T-helper 17 cell (primary cell): ENCODE measurements at regions not wholly inside any gene's neighbourhood (a gene's known extent, or its start where the extent isn't known, plus 50 kb on each side); places are given as distances from the start of the nearest gene placed in this dataset.

ENCODE experiments used
- ATAC-seq: fragments of 150-1000 bp; cut with Tn5 transposase; 2 replicates; pipeline ENCODE4 v1.10.0; 2021; ENCODE audit warnings: mild to moderate bottlenecking, moderate library complexity
- DNase-seq, 3 donors: peaks; one replicate each; pipeline versions ENCODE4 v3.0.0 to v3.0.0-alpha.2; 2020 to 2021
- H3K9me3 ChIP-seq: one replicate; pipeline ENCODE4 v1.7.0; 2013; ENCODE audit warnings: low read length, mild to moderate bottlenecking; ENCODE audit not compliant: control insufficient read depth, poor library complexity, severe bottlenecking
- H3K27ac Mint-ChIP-seq: one replicate; pipeline ENCODE4 v1.8.0; 2022; ENCODE audit warnings: mild to moderate bottlenecking, moderate library complexity, mixed read lengths
- H3K27me3 Mint-ChIP-seq: one replicate; pipeline ENCODE4 v1.8.0; 2022; ENCODE audit warnings: mixed read lengths
- H3K36me3 Mint-ChIP-seq: one replicate; pipeline ENCODE4 v1.8.0; 2022; ENCODE audit warnings: low read depth, mixed read lengths
- H3K4me1 Mint-ChIP-seq: one replicate; pipeline ENCODE4 v1.8.0; 2022; ENCODE audit warnings: mild to moderate bottlenecking, mixed read lengths
- H3K4me3 Mint-ChIP-seq: one replicate; pipeline ENCODE4 v1.8.0; 2022; ENCODE audit warnings: mild to moderate bottlenecking, moderate library complexity, mixed read lengths

- Mint-ChIP-seq H3K36me3 (peaks cover 5% of the 10 kb centered on the region), H3K27me3 (peaks cover 33% of the 10 kb centered on the region), H3K4me1 (no peaks in the 10 kb centered on the region), H3K27ac (no peak overlapping the region), H3K4me3 (no peak overlapping the region)
- DNase-seq (no peak), ATAC-seq (no peak)
- H3K9me3 ChIP-seq, result no peaks in the 10 kb centered on the region
Measured at GRCh38 chr1:38466487-38466886, 393.1 kb downstream of the RRAGC start.

- DNase-seq, result no peak
- Mint-ChIP-seq H3K27ac (no peak overlapping the region), H3K36me3 (peaks cover 3% of the 10 kb centered on the region), H3K27me3 (peaks cover 24% of the 10 kb centered on the region), H3K4me3 (no peak overlapping the region), H3K4me1 (no peaks in the 10 kb centered on the region)
- no peaks in the 10 kb centered on the region for H3K9me3 ChIP-seq
- ATAC-seq, result no peak
Measured at GRCh38 chr1:38465460-38465859, 394.1 kb downstream of the RRAGC start.

- H3K4me1 Mint-ChIP-seq, result no peaks in the 10 kb centered on the region
- DNase-seq (no peak), ATAC-seq (no peak)
- H3K27ac Mint-ChIP-seq, result no peak overlapping the region
- H3K9me3 ChIP-seq, result no peaks in the 10 kb centered on the region
- no peak overlapping the region for H3K4me3 Mint-ChIP-seq
- H3K27me3 Mint-ChIP-seq, result peaks cover 37% of the 10 kb centered on the region
- peaks cover 3% of the 10 kb centered on the region for H3K36me3 Mint-ChIP-seq
Measured at GRCh38 chr1:38464071-38464661, 395.4 kb downstream of the RRAGC start.

GRCh38 chr1:38463074-38463473, 396.5 kb downstream of the RRAGC start:
- H3K9me3 ChIP-seq, result no peaks in the 10 kb centered on the region
- Mint-ChIP-seq H3K27me3 (peaks cover 36% of the 10 kb centered on the region), H3K4me1 (no peaks in the 10 kb centered on the region), H3K4me3 (no peak overlapping the region), H3K36me3 (peaks cover 3% of the 10 kb centered on the region), H3K27ac (no peak overlapping the region)
- DNase-seq, result no peak
- ATAC-seq, result no peak

DNA sequence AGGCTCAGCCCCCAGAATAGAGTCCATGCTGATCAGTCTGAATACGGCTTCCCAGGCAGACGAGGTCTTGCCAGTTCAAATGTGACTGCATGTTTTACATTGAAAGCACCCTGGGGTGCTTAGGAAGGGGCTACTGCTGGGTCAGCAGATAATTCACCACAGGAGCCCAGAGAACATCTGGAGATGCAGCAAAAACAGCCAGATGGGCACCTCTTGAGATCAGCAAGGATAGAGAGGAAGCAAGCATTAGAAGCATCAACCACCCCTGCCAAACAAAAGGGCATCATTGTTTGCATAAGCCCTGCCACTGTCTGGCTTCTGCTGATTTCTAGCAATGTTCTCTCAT, 403.1 kb downstream of the RRAGC start:
- Mint-ChIP-seq H3K4me3 (no peak overlapping the region), H3K36me3 (no peaks in the 10 kb centered on the region), H3K27me3 (peaks cover 52% of the 10 kb centered on the region), H3K27ac (no peak overlapping the region), H3K4me1 (no peaks in the 10 kb centered on the region)
- no peaks in the 10 kb centered on the region for H3K9me3 ChIP-seq
- ATAC-seq (no peak), DNase-seq (no peak)

- Mint-ChIP-seq H3K4me3 (no peak overlapping the region), H3K27me3 (peaks cover 52% of the 10 kb centered on the region), H3K4me1 (no peaks in the 10 kb centered on the region), H3K36me3 (no peaks in the 10 kb centered on the region), H3K27ac (no peak overlapping the region)
- no peak for ATAC-seq
- no peaks in the 10 kb centered on the region for H3K9me3 ChIP-seq
- no peak for DNase-seq
Measured at GRCh38 chr1:38455829-38456530, 403.6 kb downstream of the RRAGC start.

GRCh38 chr1:38454749-38455441, 404.7 kb downstream of the RRAGC start:
- H3K4me3 Mint-ChIP-seq, result no peak overlapping the region
- H3K27me3 Mint-ChIP-seq, result peaks cover 53% of the 10 kb centered on the region
- H3K4me1 Mint-ChIP-seq, result no peaks in the 10 kb centered on the region
- H3K9me3 ChIP-seq, result no peaks in the 10 kb centered on the region
- ATAC-seq, result no peak
- no peak for DNase-seq
- no peak overlapping the region for H3K27ac Mint-ChIP-seq
- H3K36me3 Mint-ChIP-seq, result no peaks in the 10 kb centered on the region

DNA sequence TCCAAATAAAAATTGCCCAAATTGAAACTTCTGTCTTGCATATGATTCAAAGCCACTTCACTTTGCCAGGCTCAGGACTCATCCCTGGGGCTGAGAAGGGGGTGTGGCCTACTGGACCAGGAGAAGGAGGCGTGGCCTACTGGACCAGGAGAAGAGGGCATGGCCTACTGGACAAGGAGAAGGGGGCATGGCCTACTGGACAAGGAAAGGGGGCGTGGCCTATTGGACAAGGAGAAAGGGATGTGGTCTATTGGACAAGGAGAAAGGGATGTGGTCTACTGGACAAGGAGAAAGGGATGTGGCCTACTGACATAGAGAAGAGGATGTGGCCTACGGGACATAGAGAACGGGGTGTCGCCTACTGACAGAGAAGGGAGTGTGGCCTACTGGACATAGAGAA, 405.3 kb downstream of the RRAGC start:
- H3K36me3 Mint-ChIP-seq, result no peaks in the 10 kb centered on the region
- no peaks in the 10 kb centered on the region for H3K4me1 Mint-ChIP-seq

GRCh38 chr1:38452246-38452645, 405.7 kb upstream of the POU3F1 start:
- H3K27me3 Mint-ChIP-seq, result peaks cover 56% of the 10 kb centered on the region
- DNase-seq, result no peak
- H3K36me3 Mint-ChIP-seq, result peaks cover 2% of the 10 kb centered on the region
- no peaks in the 10 kb centered on the region for H3K9me3 ChIP-seq
- no peak overlapping the region for H3K4me3 Mint-ChIP-seq
- no peak for ATAC-seq
- H3K27ac Mint-ChIP-seq, result no peak overlapping the region
- H3K4me1 Mint-ChIP-seq, result no peaks in the 10 kb centered on the region

More for the DNA sequence above, 405.3 kb downstream of the RRAGC start:
- ATAC-seq (no peak), DNase-seq (no peak)
- no peak overlapping the region for H3K27ac Mint-ChIP-seq
- peaks cover 46% of the 10 kb centered on the region for H3K27me3 Mint-ChIP-seq
- no peak overlapping the region for H3K4me3 Mint-ChIP-seq
- H3K9me3 ChIP-seq, result no peaks in the 10 kb centered on the region

- DNase-seq (no peak), ATAC-seq (no peak)
- H3K9me3 ChIP-seq, result no peaks in the 10 kb centered on the region
- Mint-ChIP-seq H3K36me3 (peaks cover 3% of the 10 kb centered on the region), H3K4me1 (peaks cover under 1% of the 10 kb centered on the region), H3K27me3 (peaks cover 56% of the 10 kb centered on the region), H3K27ac (no peak overlapping the region), H3K4me3 (no peak overlapping the region)
Measured at GRCh38 chr1:38451541-38451993, 405.0 kb upstream of the POU3F1 start.

DNA sequence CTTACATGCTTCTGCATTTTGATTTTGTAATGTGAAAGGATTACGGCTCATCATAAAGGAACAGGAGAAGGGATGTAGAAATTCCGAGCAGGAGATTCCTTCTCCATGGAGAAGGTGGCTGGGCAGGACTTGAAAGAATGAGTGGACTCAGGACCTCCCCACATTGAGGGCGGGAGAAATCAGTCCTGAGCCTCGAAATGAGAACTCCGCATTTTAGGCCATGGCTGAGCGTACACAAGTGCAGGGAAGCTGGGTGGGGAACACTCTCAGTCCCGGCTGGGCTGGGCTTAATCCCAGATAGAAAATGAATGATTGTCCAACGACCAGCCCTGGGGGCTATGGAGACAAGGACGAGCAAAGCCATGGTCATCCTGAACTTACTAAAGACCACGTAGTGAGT, 402.3 kb upstream of the POU3F1 start:
- no peak overlapping the region for H3K27ac Mint-ChIP-seq
- H3K4me3 Mint-ChIP-seq, result no peak overlapping the region
- peaks cover 5% of the 10 kb centered on the region for H3K36me3 Mint-ChIP-seq
- no peaks in the 10 kb centered on the region for H3K9me3 ChIP-seq
- peaks cover 5% of the 10 kb centered on the region for H3K4me1 Mint-ChIP-seq
- ATAC-seq (no peak), DNase-seq (no peak)
- peaks cover 59% of the 10 kb centered on the region for H3K27me3 Mint-ChIP-seq

GRCh38 chr1:38446936-38447335, 400.3 kb upstream of the POU3F1 start:
- Mint-ChIP-seq H3K4me1 (peaks cover 5% of the 10 kb centered on the region), H3K27me3 (peaks cover 58% of the 10 kb centered on the region), H3K4me3 (peak overlapping the region; percentile 41), H3K27ac (no peak overlapping the region), H3K36me3 (peaks cover 5% of the 10 kb centered on the region)
- no peaks in the 10 kb centered on the region for H3K9me3 ChIP-seq
- ATAC-seq (no peak), DNase-seq (no peak)

- no peak overlapping the region for H3K27ac Mint-ChIP-seq
- ATAC-seq (no peak), DNase-seq (no peak)
- no peak overlapping the region for H3K4me3 Mint-ChIP-seq
- H3K36me3 Mint-ChIP-seq, result peaks cover 5% of the 10 kb centered on the region
- H3K4me1 Mint-ChIP-seq, result peaks cover 5% of the 10 kb centered on the region
- peaks cover 51% of the 10 kb centered on the region for H3K27me3 Mint-ChIP-seq
- peaks cover 6% of the 10 kb centered on the region for H3K9me3 ChIP-seq
Measured at GRCh38 chr1:38444770-38445442, 398.3 kb upstream of the POU3F1 start.
